H9 (cell line): ENCODE measurements at regions not wholly inside any gene's neighbourhood (a gene's known extent, or its start where the extent isn't known, plus 50 kb on each side); places are given as distances from the start of the nearest gene placed in this dataset.

Experiments used
- DNase-seq: peaks from one replicate; pipeline ENCODE4 v3.0.0-alpha.2; 2017
- H2AFZ ChIP-seq: one replicate; pipeline ENCODE4 v1.6.1; 2013; ENCODE audit warnings: mild to moderate bottlenecking, low read length, control low read depth, moderate library complexity
- H2AK5ac ChIP-seq: 2 replicates; pipeline ENCODE4 v1.6.1; 2013; ENCODE audit warnings: low read length, control low read depth, mixed read lengths; ENCODE audit not compliant: insufficient read length
- H2BK120ac ChIP-seq: one replicate; pipeline ENCODE4 v1.6.1; 2013; ENCODE audit warnings: low read depth, mild to moderate bottlenecking, low read length, control low read depth, inconsistent platforms; ENCODE audit not compliant: poor library complexity, severe bottlenecking
- H2BK12ac ChIP-seq: 2 replicates; pipeline ENCODE4 v1.6.1; 2013; ENCODE audit warnings: low read length, control low read depth, mixed read lengths, low read depth; ENCODE audit not compliant: insufficient read length
- H2BK15ac ChIP-seq: 2 replicates; pipeline ENCODE4 v1.6.1; 2013; ENCODE audit warnings: low read depth, low read length, control low read depth
- H2BK20ac ChIP-seq: one replicate; pipeline ENCODE4 v1.6.1; 2013; ENCODE audit warnings: low read depth, mild to moderate bottlenecking, low read length, control low read depth, inconsistent platforms; ENCODE audit not compliant: poor library complexity, severe bottlenecking
- H2BK5ac ChIP-seq: 2 replicates; pipeline ENCODE4 v1.6.1; 2013; ENCODE audit warnings: low read length, control low read depth, mixed read lengths; ENCODE audit not compliant: insufficient read length
- H3K14ac ChIP-seq: 2 replicates; pipeline ENCODE4 v1.6.1; 2013; ENCODE audit warnings: low read length, control low read depth; ENCODE audit not compliant: insufficient read depth
- H3K18ac ChIP-seq: 2 replicates; pipeline ENCODE4 v1.6.1; 2013; ENCODE audit warnings: low read depth, mild to moderate bottlenecking, mixed read lengths, low read length, control low read depth; ENCODE audit not compliant: insufficient read length
- H3K23ac ChIP-seq: 2 replicates; pipeline ENCODE4 v1.6.1; 2013; ENCODE audit warnings: low read length, control low read depth, mixed read lengths, low read depth; ENCODE audit not compliant: insufficient read length
- H3K23me2 ChIP-seq: 2 replicates; pipeline ENCODE4 v1.6.1; 2013; ENCODE audit warnings: low read depth, mild to moderate bottlenecking, mixed read lengths, low read length, control low read depth; ENCODE audit not compliant: insufficient read length, poor library complexity, severe bottlenecking
- H3K27ac ChIP-seq: 2 replicates; pipeline ENCODE4 v1.5.1; 2013; ENCODE audit warnings: low read length, control low read depth, mixed read lengths, low read depth; ENCODE audit not compliant: insufficient read length
- H3K27me3 ChIP-seq: 2 replicates; pipeline ENCODE4 v1.6.1; 2013; ENCODE audit warnings: low read length, control low read depth, inconsistent platforms; ENCODE audit not compliant: insufficient read depth
- H3K4ac ChIP-seq: 2 replicates; pipeline ENCODE4 v1.6.1; 2013; ENCODE audit warnings: low read depth, mild to moderate bottlenecking, control low read depth, inconsistent platforms, low read length, moderate library complexity
- H3K4me1 ChIP-seq: 2 replicates; pipeline ENCODE4 v1.6.1; 2013; ENCODE audit warnings: low read length, control low read depth, inconsistent platforms; ENCODE audit not compliant: insufficient read depth
- H3K4me2 ChIP-seq: 2 replicates; pipeline ENCODE4 v1.6.1; 2013; ENCODE audit warnings: low read length, control low read depth, mixed read lengths; ENCODE audit not compliant: insufficient read length, insufficient read depth
- H3K56ac ChIP-seq: 2 replicates; pipeline ENCODE4 v1.6.1; 2013; ENCODE audit warnings: low read depth, mild to moderate bottlenecking, mixed read lengths, low read length, control low read depth; ENCODE audit not compliant: insufficient read length
- H3K79me1 ChIP-seq: 2 replicates; pipeline ENCODE4 v1.6.1; 2013; ENCODE audit warnings: low read depth, mild to moderate bottlenecking, moderate library complexity, low read length, control low read depth, inconsistent platforms; ENCODE audit not compliant: insufficient read depth, poor library complexity, severe bottlenecking
- H3K79me2 ChIP-seq: 2 replicates; pipeline ENCODE4 v1.6.1; 2013; ENCODE audit warnings: low read length, control low read depth, inconsistent platforms; ENCODE audit not compliant: insufficient read depth
- H3K9ac ChIP-seq: 2 replicates; pipeline ENCODE4 v1.6.1; 2013; ENCODE audit warnings: low read length, control low read depth, mixed read lengths; ENCODE audit not compliant: insufficient read length; ENCODE audit errors: extremely low read depth
- H3K9me3 ChIP-seq: one replicate; pipeline ENCODE4 v1.6.1; 2013; ENCODE audit warnings: low read depth, low read length, inconsistent platforms; ENCODE audit not compliant: control insufficient read depth
- H3T11ph ChIP-seq: one replicate; pipeline ENCODE4 v1.6.1; 2013; ENCODE audit warnings: mild to moderate bottlenecking, low read length, control low read depth, inconsistent platforms
- H4K20me1 ChIP-seq: one replicate; pipeline ENCODE4 v1.6.1; 2013; ENCODE audit not compliant: control insufficient read depth, insufficient read length, insufficient read depth
- H4K5ac ChIP-seq: 2 replicates; pipeline ENCODE4 v1.6.1; 2013; ENCODE audit warnings: low read depth, mild to moderate bottlenecking, mixed read lengths, low read length, control low read depth; ENCODE audit not compliant: insufficient read length
- H4K8ac ChIP-seq: replicated peaks from 2 replicates; pipeline ENCODE4 v1.6.1; 2013; ENCODE audit warnings: low read length, control low read depth, mixed read lengths, low read depth; ENCODE audit not compliant: insufficient read length
- H4K91ac ChIP-seq: 2 replicates; pipeline ENCODE4 v1.6.1; 2013; ENCODE audit warnings: low read depth, mild to moderate bottlenecking, moderate library complexity, mixed read lengths, low read length, control low read depth; ENCODE audit not compliant: insufficient read length
- H3K27ac Mint-ChIP-seq, 3 experiments: 2 replicates in 2 of 3; 3 replicates in 1 of 3; pipeline ENCODE4 v1.8.0; 2020 to 2021; ENCODE audit warnings: mixed read lengths in 3 of 3, mild to moderate bottlenecking in 1 of 3, moderate library complexity in 1 of 3
- H3K27me3 Mint-ChIP-seq: 2 replicates; pipeline ENCODE4 v1.8.0; 2021; ENCODE audit warnings: low read depth, mild to moderate bottlenecking, moderate library complexity, mixed read lengths
- H3K36me3 Mint-ChIP-seq, 3 experiments: 2 replicates in 2 of 3; 3 replicates in 1 of 3; pipeline ENCODE4 v1.8.0; 2020 to 2021; ENCODE audit warnings: low read depth in 3 of 3, mixed read lengths in 3 of 3; ENCODE audit not compliant: insufficient read depth in 1 of 3
- H3K4me1 Mint-ChIP-seq, 2 experiments: 2 replicates each; pipeline ENCODE4 v1.8.0; 2020; ENCODE audit warnings: mixed read lengths in 2 of 2
- H3K4me3 Mint-ChIP-seq, 2 experiments: 2 replicates in 1 of 2; 3 replicates in 1 of 2; pipeline ENCODE4 v1.8.0; 2020 to 2021; ENCODE audit warnings: mild to moderate bottlenecking in 2 of 2, mixed read lengths in 2 of 2, moderate library complexity in 1 of 2
- H3K9me3 Mint-ChIP-seq, 2 experiments: 2 replicates in 1 of 2; 3 replicates in 1 of 2; pipeline ENCODE4 v1.8.0; 2020; ENCODE audit warnings: mild to moderate bottlenecking in 2 of 2, mixed read lengths in 2 of 2, moderate library complexity in 1 of 2
- WGBS: extraction: QIAGEN DNeasy Blood & Tissue Kit; methylation state at CpG from one replicate; pipeline ENCODE4 v1.1.7; 2013; ENCODE audit warnings: missing lambda C conversion rate, low lambda C conversion rate, mixed read lengths; ENCODE audit not compliant: insufficient read length; ENCODE audit errors: extremely low coverage; 5-methylcytosine and 5-hydroxymethylcytosine counted together
- TF ChIP-seq, protein P1 (sequence below): fragments of 200-600 bp; sonication (generic); conservative IDR thresholded peaks from 3 replicates; pipeline ENCODE4 v1.8.0; 2021; ENCODE audit warnings: antibody characterized with exemption, mild to moderate bottlenecking

- H3K18ac ChIP-seq: no peak overlapping the region
- H2AFZ ChIP-seq: no peak overlapping the region
- no peaks in the 10 kb centered on the region for H3K23me2 ChIP-seq
- no peak overlapping the region; a peak in 1 of 7 replicates for H3K27ac Mint-ChIP-seq
- H3T11ph ChIP-seq: no peak overlapping the region
- no peak overlapping the region for H2BK20ac ChIP-seq
- H3K27me3 Mint-ChIP-seq: no peaks in the 10 kb centered on the region
- no peak overlapping the region for H3K4me2 ChIP-seq
- no CpG with 5 or more reads among the region's 10 CpGs for WGBS
- H2BK5ac ChIP-seq: no peak overlapping the region
- H4K91ac ChIP-seq: no peak overlapping the region
- no peak overlapping the region for H3K4ac ChIP-seq
- H4K8ac ChIP-seq: no peak overlapping the region
- no peak overlapping the region for H2AK5ac ChIP-seq
- no peak overlapping the region for H3K23ac ChIP-seq
- no peaks in the 10 kb centered on the region for H3K79me2 ChIP-seq
- H2BK15ac ChIP-seq: no peak overlapping the region
- H2BK120ac ChIP-seq: no peak overlapping the region
- no peaks in the 10 kb centered on the region for H3K9me3 ChIP-seq
- no peaks in the 10 kb centered on the region for H3K9me3 Mint-ChIP-seq
- no peaks in the 10 kb centered on the region for H4K20me1 ChIP-seq
- H3K56ac ChIP-seq: no peak overlapping the region
- no peak overlapping the region for H3K4me3 Mint-ChIP-seq
- no peak overlapping the region for H3K14ac ChIP-seq
- H3K4me1 ChIP-seq: no peaks in the 10 kb centered on the region
- DNase-seq: no peak
- TF ChIP-seq, protein P1, sequence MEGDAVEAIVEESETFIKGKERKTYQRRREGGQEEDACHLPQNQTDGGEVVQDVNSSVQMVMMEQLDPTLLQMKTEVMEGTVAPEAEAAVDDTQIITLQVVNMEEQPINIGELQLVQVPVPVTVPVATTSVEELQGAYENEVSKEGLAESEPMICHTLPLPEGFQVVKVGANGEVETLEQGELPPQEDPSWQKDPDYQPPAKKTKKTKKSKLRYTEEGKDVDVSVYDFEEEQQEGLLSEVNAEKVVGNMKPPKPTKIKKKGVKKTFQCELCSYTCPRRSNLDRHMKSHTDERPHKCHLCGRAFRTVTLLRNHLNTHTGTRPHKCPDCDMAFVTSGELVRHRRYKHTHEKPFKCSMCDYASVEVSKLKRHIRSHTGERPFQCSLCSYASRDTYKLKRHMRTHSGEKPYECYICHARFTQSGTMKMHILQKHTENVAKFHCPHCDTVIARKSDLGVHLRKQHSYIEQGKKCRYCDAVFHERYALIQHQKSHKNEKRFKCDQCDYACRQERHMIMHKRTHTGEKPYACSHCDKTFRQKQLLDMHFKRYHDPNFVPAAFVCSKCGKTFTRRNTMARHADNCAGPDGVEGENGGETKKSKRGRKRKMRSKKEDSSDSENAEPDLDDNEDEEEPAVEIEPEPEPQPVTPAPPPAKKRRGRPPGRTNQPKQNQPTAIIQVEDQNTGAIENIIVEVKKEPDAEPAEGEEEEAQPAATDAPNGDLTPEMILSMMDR: no peak
- no peak overlapping the region for H2BK12ac ChIP-seq
- no peak overlapping the region for H4K5ac ChIP-seq
- H3K4me1 Mint-ChIP-seq: peaks cover 16 to 23% of the 10 kb centered on the region in 2 experiments
- no peaks in the 10 kb centered on the region for H3K27me3 ChIP-seq
- no peaks in the 10 kb centered on the region; a peak in 1 of 7 replicates for H3K36me3 Mint-ChIP-seq
- no peak overlapping the region for H3K27ac ChIP-seq
- no peak overlapping the region for H3K9ac ChIP-seq
- H3K79me1 ChIP-seq: no peaks in the 10 kb centered on the region
Measured at GRCh38 chr15:62785881-62786828, 256.4 kb upstream of the TPM1 start.
